ENCODE measurements at regions not wholly inside any gene's neighbourhood (a gene's known extent, or its start where the extent isn't known, plus 50 kb on each side); places are given as distances from the start of the nearest gene placed in this dataset.

GRCh38 chr12:118574288-118574687, 197.9 kb downstream of the SUDS3 start:
- no peak for TF ChIP-seq SIN3A (IDR thresholded peaks at IDR 0.05; ENCODE audit: borderline replicate concordance, insufficient read depth, low read length)
- TF ChIP-seq FOXP2 (optimal IDR thresholded peaks at IDR 0.05; ENCODE audit: borderline replicate concordance, extremely low read depth, extremely low read length, insufficient read depth): no peak
- no peak for TF ChIP-seq POLR2AphosphoS5 (IDR thresholded peaks at IDR 0.05; ENCODE audit: low read depth, low read length)
- TF ChIP-seq TAF1 (IDR thresholded peaks at IDR 0.05; ENCODE audit: borderline replicate concordance, insufficient read depth, low read length): no peak

- TF ChIP-seq POLR2AphosphoS5 (IDR thresholded peaks at IDR 0.05; ENCODE audit: low read depth, low read length) (no peak), REST (IDR thresholded peaks at IDR 0.05; ENCODE audit: insufficient read depth in 1 of 2, low read depth in 2 of 2, low read length in 2 of 2) (no peak), TAF1 (IDR thresholded peaks at IDR 0.05; ENCODE audit: borderline replicate concordance, insufficient read depth, low read length) (no peak), FOXP2 (optimal IDR thresholded peaks at IDR 0.05; ENCODE audit: borderline replicate concordance, extremely low read depth, extremely low read length, insufficient read depth) (no peak), SIN3A (IDR thresholded peaks at IDR 0.05; ENCODE audit: borderline replicate concordance, insufficient read depth, low read length) (no peak)
These were observed 199.4 kb downstream of the SUDS3 start for GRCh38 chr12:118575730-118576129.

- TF ChIP-seq FOXP2 (optimal IDR thresholded peaks at IDR 0.05; ENCODE audit: borderline replicate concordance, extremely low read depth, extremely low read length, insufficient read depth) (no peak), SIN3A (IDR thresholded peaks at IDR 0.05; ENCODE audit: borderline replicate concordance, insufficient read depth, low read length) (no peak), POLR2AphosphoS5 (IDR thresholded peaks at IDR 0.05; ENCODE audit: low read depth, low read length) (no peak), REST (IDR thresholded peaks at IDR 0.05; ENCODE audit: insufficient read depth in 1 of 2, low read depth in 2 of 2, low read length in 2 of 2) (no peak), TAF1 (IDR thresholded peaks at IDR 0.05; ENCODE audit: borderline replicate concordance, insufficient read depth, low read length) (no peak)
These were observed 205.0 kb downstream of the SUDS3 start for GRCh38 chr12:118581371-118581770.

GRCh38 chr12:118582863-118583262, 206.5 kb downstream of the SUDS3 start:
- TF ChIP-seq REST (IDR thresholded peaks at IDR 0.05; ENCODE audit: insufficient read depth in 1 of 2, low read depth in 2 of 2, low read length in 2 of 2) (no peak), POLR2AphosphoS5 (IDR thresholded peaks at IDR 0.05; ENCODE audit: low read depth, low read length) (no peak), FOXP2 (optimal IDR thresholded peaks at IDR 0.05; ENCODE audit: borderline replicate concordance, extremely low read depth, extremely low read length, insufficient read depth) (no peak), SIN3A (IDR thresholded peaks at IDR 0.05; ENCODE audit: borderline replicate concordance, insufficient read depth, low read length) (no peak), TAF1 (IDR thresholded peaks at IDR 0.05; ENCODE audit: borderline replicate concordance, insufficient read depth, low read length) (no peak)

- no peak for TF ChIP-seq REST (IDR thresholded peaks at IDR 0.05; ENCODE audit: insufficient read depth in 1 of 2, low read depth in 2 of 2, low read length in 2 of 2)
- TF ChIP-seq SIN3A (IDR thresholded peaks at IDR 0.05; ENCODE audit: borderline replicate concordance, insufficient read depth, low read length): no peak
- TF ChIP-seq FOXP2 (optimal IDR thresholded peaks at IDR 0.05; ENCODE audit: borderline replicate concordance, extremely low read depth, extremely low read length, insufficient read depth): no peak
- no peak for TF ChIP-seq POLR2AphosphoS5 (IDR thresholded peaks at IDR 0.05; ENCODE audit: low read depth, low read length)
These were observed 210.1 kb downstream of the SUDS3 start for GRCh38 chr12:118586433-118586832.
